Mononuclear cell (primary cell): ENCODE measurements at regions not wholly inside any gene's neighbourhood (a gene's known extent, or its start where the extent isn't known, plus 50 kb on each side); places are given as distances from the start of the nearest gene placed in this dataset.

Experiments
- H3K27me3 ChIP-seq: 2 replicates; pipeline ENCODE4 v1.6.0; 2011; ENCODE audit warnings: low read length, control low read depth; ENCODE audit not compliant: insufficient read depth
- H3K4me1 ChIP-seq: 2 replicates; pipeline ENCODE4 v1.5.1; 2011; ENCODE audit warnings: mild to moderate bottlenecking, low read length, control low read depth; ENCODE audit not compliant: insufficient read depth
- H3K4me3 ChIP-seq: 2 replicates; pipeline ENCODE4 v1.5.1; 2011; ENCODE audit warnings: mild to moderate bottlenecking, low read length, moderate library complexity
- H3K9me3 ChIP-seq: 2 replicates; pipeline ENCODE4 v1.5.1; 2011; ENCODE audit warnings: low read depth, mild to moderate bottlenecking, control low read depth, low read length

DNA sequence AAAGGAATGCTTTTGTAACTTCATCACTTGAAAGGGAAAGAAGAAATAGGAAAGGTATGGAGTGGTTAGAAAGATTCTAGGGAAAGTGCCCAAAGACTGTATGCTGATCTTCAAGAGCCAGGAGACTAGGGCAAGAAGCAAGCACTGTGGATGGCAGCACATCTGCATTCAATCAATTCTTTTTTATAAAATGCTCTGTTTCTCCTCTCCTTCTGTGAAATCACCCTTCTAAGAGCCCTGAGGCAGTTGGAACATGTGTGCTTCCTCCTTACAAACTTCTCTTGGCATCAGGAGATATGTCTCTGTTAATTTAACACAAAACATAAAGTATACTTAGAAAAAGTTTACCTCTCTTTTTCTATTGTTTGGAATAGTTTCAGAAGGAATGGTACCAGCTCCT, 1162.2 kb upstream of the GJE1 start:
- Histone ChIP-seq H3K4me1 (no peaks in the 10 kb centered on the region), H3K4me3 (no peak overlapping the region), H3K9me3 (no peaks in the 10 kb centered on the region), H3K27me3 (no peaks in the 10 kb centered on the region)

DNA sequence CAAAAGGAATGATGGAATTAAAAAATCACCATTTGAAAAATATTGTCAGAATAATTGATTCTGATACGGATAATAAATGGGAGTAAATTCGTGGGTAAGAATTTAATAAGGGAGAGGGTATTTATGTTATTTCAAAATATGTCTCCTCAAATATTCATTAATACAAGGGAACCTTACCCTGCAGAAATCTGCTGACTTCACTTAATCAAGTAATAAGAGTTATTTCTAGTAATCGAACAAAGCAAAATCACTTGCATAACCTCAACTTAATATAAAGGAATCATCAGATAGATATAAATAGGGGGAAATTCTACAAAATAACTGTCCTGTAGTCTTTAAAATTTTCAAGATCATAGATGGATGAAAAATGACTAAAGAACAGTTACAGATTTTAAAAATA, 1164.7 kb upstream of the GJE1 start:
- Histone ChIP-seq H3K4me1 (no peaks in the 10 kb centered on the region), H3K9me3 (no peaks in the 10 kb centered on the region), H3K27me3 (no peaks in the 10 kb centered on the region), H3K4me3 (no peak overlapping the region)

DNA sequence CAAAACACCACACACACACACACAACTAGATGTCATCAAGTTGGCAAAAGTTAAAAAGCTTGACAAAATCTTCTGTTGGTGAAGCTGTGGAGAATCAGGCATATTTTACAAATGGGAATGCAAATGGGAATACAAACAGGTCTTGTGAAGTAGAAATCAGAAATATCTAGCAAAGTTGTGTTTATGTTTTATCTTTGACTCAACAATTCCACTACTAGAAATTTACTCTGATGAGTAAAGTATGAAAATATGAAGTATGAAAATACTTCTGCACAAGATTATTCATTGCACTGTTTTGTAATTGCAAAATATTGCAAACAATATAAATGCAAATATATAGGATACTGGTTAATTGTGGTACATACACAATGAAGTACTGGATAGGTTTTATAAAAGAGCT, 1166.0 kb upstream of the GJE1 start:
- H3K4me1 ChIP-seq = no peaks in the 10 kb centered on the region
- no peaks in the 10 kb centered on the region for H3K27me3 ChIP-seq
- no peak overlapping the region for H3K4me3 ChIP-seq
- no peaks in the 10 kb centered on the region for H3K9me3 ChIP-seq

- Histone ChIP-seq H3K27me3 (no peaks in the 10 kb centered on the region), H3K9me3 (no peaks in the 10 kb centered on the region), H3K4me1 (no peaks in the 10 kb centered on the region), H3K4me3 (no peak overlapping the region)
Observed at GRCh38 chr6:140960566-140960965, 1172.2 kb upstream of the GJE1 start.

DNA sequence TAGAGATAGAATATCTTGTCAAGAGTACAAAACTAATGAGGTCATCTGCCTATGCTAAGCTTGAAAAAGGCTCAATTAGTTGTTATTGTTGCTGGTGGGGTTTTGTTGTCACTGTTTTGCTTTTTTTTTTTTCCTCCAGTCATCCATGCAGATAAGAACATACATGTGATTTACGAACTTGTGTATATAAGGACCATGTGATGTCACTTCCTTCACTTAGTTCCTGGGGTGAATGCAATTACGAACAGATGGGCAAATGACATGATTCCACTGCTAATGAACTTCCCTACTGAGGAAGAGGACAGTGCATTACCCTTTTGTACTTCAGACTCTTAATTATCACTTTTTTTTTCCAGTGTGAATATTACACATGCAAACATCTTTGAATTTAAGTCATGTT, 1175.3 kb upstream of the GJE1 start:
- Histone ChIP-seq H3K4me3 (no peak overlapping the region), H3K4me1 (no peaks in the 10 kb centered on the region), H3K27me3 (no peaks in the 10 kb centered on the region), H3K9me3 (no peaks in the 10 kb centered on the region)

DNA sequence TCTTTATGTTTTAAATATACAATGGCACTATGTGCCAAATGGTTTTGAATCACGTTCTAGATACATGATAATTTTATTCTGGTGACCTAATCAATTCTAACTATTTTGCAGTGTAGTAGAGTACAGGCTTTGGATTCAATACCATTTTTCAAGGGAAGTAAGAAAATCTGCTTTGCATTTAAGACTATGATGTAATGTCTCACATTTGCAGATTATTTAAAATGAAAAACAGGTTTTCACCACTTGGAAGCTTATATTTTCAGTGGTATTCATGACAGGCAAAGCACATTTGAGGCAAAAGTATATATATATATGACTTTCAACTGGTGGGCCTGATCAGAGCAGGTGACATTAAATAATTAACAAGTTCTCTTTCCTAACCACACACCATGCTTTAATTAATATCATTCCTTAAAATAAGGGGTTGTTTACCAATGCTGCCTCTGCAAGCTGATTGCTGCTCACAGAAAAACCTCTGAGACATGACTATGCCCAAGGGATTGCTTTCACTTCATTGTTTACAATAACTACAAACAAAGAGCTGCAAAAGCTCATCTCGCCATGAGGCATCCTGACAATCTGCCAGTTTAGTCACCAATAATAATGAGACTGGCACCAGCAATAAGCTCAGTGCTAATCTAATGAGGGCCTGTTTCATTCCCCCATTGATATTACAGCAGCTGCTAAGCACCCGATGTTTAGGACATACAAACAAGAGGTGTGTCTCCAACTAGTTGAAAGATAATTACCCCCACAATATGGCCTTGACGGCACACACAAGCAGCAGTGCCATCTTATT, 1176.0 kb upstream of the GJE1 start:
- no peak overlapping the region for H3K4me3 ChIP-seq
- H3K9me3 ChIP-seq = no peaks in the 10 kb centered on the region
- no peaks in the 10 kb centered on the region for H3K27me3 ChIP-seq
- no peaks in the 10 kb centered on the region for H3K4me1 ChIP-seq

DNA sequence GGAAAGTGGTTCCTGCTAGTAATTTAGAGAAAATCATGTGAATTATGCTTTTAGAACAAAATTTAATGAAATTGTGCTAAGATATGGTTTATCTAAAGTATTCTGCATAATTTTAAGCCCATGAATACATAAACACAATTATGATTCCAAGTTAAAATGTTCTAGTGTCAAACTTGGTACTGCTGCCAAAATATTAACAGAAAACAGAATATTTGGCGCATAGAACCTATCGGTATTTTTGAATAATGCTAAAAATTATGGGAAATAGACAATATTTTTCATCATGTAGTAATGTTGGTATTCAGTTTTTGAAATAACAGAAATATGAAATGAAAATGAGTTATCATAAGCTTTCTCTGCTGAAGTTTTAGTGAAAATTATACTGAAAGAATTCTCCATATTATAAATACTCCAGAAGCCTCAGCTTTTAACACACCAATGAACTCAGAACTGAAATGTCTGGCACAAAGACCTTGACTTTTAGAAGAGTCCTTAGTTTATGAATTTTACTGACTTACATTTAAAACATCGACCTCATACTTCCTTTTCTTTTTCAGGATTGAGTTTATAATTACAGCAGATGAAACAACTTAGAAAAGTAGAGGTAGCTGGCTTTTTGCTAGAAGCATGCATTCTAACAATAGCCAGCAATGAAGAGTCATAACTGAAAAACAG, 1192.3 kb upstream of the GJE1 start:
- Histone ChIP-seq H3K27me3 (no peaks in the 10 kb centered on the region), H3K9me3 (no peaks in the 10 kb centered on the region), H3K4me3 (no peak overlapping the region), H3K4me1 (no peaks in the 10 kb centered on the region)

DNA sequence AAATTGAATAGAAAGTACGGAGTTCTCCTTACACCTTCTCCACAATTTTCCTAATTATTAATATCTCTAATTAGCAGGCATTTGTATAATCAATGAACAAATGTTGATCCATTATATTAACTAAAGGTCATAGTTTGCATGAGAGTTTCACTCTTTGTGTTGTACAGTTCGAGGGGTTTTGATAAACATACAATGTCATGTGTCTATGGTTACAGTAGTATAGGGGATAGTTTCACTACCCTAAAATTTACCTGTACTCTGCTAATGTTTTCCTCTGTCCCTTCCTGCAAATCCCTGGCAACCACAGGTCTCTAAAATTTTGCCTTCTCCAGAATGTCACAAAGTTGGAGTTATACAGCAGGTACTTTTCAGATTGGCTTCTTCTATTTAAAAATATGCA, 1199.8 kb upstream of the GJE1 start:
- no peaks in the 10 kb centered on the region for H3K9me3 ChIP-seq
- H3K4me1 ChIP-seq = no peaks in the 10 kb centered on the region
- H3K27me3 ChIP-seq = no peaks in the 10 kb centered on the region
- no peak overlapping the region for H3K4me3 ChIP-seq

DNA sequence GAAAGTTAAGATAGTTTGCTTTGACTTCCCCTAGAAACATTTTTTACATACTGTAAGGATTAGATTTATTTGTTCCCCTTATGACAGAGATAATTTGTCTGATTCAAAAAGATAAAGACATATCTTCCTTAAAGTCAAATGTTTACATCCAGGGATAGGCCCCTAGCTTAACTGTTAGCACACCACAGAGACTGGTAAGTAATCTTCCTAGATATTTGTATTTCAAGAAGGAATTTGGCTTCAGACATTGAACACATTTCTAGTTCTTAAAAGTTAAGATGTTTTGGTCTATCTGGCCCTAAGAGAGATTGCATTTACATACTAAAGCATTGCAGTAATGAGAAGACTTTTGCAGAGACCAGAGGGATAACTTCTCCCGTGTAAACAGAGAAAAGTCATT, 1201.1 kb upstream of the GJE1 start:
- Histone ChIP-seq H3K9me3 (no peaks in the 10 kb centered on the region), H3K4me3 (no peak overlapping the region), H3K4me1 (no peaks in the 10 kb centered on the region), H3K27me3 (no peaks in the 10 kb centered on the region)

GRCh38 chr6:140929121-140929520, 1203.6 kb upstream of the GJE1 start:
- H3K9me3 ChIP-seq = no peaks in the 10 kb centered on the region
- no peak overlapping the region for H3K4me3 ChIP-seq
- H3K27me3 ChIP-seq = no peaks in the 10 kb centered on the region
- H3K4me1 ChIP-seq = no peaks in the 10 kb centered on the region

DNA sequence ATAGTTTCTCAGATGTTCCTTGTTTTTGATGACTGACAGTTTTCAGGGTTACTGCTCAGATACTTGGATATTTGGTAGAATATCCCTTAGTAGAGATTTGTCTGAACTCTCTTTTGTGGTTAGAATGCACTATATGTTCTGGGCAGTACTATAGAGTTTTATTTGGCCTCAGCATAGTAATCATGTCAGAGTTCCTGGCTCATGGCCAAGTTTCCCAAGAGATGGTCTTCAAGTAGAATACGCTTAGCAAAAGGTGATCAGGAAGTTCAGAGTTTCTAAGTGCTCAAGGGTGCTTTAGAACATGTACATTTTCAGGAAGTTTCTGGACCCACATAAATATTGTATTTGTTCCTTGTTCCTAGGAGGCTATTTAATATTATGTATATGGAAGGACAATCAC, 1209.7 kb upstream of the GJE1 start:
- no peak overlapping the region for H3K4me3 ChIP-seq
- H3K9me3 ChIP-seq = no peaks in the 10 kb centered on the region
- no peaks in the 10 kb centered on the region for H3K27me3 ChIP-seq

DNA sequence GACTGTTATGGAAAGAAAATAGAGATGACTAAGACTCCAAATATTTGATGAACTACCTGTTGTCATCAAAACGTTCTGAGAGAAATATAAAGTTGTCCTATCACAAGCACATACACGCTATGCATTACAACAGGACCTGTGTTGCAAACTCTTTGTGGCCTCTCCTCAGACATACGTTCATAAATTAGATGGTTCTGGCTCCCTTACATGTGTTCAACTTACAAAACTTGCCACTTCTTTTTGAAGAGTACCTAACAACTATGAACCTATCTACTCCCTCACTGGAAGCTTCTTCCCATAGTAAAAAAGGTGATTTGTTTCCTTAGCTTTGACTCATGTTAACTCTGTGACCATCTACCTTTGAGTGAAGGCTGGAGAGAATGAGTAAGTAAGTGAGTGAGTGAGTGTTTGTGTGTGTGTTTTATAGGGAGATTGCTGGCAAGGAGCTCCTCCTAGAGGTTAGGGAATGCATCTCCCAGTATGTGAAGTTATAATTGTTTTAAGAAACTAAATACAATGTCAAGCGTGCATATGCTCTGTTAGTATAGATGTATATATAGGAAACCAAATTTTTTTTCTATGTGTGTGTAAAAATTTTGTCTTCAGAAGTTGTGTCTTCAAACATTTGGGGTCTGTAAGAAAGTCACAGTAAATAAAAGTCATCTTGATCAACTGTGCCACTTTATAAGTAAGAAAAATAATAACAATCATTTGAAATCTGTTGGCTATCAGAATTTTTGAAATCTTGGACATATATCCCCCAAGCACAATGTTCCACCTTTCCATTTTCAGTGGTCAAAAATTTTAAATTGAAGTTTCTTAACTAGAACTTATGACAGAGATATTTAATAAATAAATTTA, 1211.1 kb upstream of the GJE1 start:
- H3K9me3 ChIP-seq = no peaks in the 10 kb centered on the region

More for the DNA sequence above, 1209.7 kb upstream of the GJE1 start:
- H3K4me1 ChIP-seq = no peaks in the 10 kb centered on the region

GRCh38 chr6:140917911-140918310, 1214.8 kb upstream of the GJE1 start:
- H3K4me1 ChIP-seq = no peaks in the 10 kb centered on the region
- no peak overlapping the region for H3K4me3 ChIP-seq
- H3K9me3 ChIP-seq = no peaks in the 10 kb centered on the region
- no peaks in the 10 kb centered on the region for H3K27me3 ChIP-seq

More for the DNA sequence above, 1211.1 kb upstream of the GJE1 start:
- H3K4me1 ChIP-seq = no peaks in the 10 kb centered on the region
- no peaks in the 10 kb centered on the region for H3K27me3 ChIP-seq
- no peak overlapping the region for H3K4me3 ChIP-seq

DNA sequence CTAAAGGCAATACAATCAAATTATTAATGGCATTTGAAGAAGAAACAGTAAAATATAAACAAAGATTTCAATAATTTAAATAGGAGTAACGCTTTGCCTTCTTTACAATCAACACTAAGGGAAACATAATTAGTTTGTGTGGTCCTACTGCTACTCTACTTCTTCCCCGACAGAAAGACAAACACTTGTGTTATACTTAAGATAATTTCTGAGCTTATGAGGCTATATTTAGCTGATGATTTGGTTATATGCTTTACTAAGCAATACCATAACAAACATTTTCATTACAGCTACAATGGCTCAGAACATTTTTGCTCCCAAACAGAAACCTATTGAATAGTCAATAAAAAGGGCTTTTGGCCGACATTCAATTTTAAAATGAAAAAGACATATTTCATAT, 1217.2 kb upstream of the GJE1 start:
- Histone ChIP-seq H3K4me3 (no peak overlapping the region), H3K4me1 (no peaks in the 10 kb centered on the region), H3K27me3 (no peaks in the 10 kb centered on the region), H3K9me3 (no peaks in the 10 kb centered on the region)

- Histone ChIP-seq H3K4me3 (no peak overlapping the region), H3K27me3 (no peaks in the 10 kb centered on the region), H3K9me3 (no peaks in the 10 kb centered on the region), H3K4me1 (no peaks in the 10 kb centered on the region)
Observed at GRCh38 chr6:140915103-140915502, 1217.6 kb upstream of the GJE1 start.
